CD4-positive, CD25-positive, alpha-beta regulatory T cell (primary cell): ENCODE measurements at regions not wholly inside any gene's neighbourhood (a gene's known extent, or its start where the extent isn't known, plus 50 kb on each side); places are given as distances from the start of the nearest gene placed in this dataset.

Experiments used
- ATAC-seq, 2 donors: fragments of 150-1000 bp; cut with Tn5 transposase; one replicate each; pipeline ENCODE4 v1.10.0; 2021; ENCODE audit warnings: low read depth in 2 of 2, moderate number of reproducible peaks in 2 of 2, moderate library complexity in 1 of 2
- DNase-seq, 3 donors: peaks; one replicate each; pipeline versions ENCODE4 v3.0.0 to v3.0.0-alpha.2; 2012 to 2022; ENCODE audit warnings: mixed read lengths in 1 of 3
- H3K27ac ChIP-seq: one replicate; pipeline ENCODE4 v1.7.0; 2013; ENCODE audit warnings: mild to moderate bottlenecking, low read length; ENCODE audit not compliant: insufficient read depth, poor library complexity, severe bottlenecking
- H3K27me3 ChIP-seq: one replicate; pipeline ENCODE4 v1.7.0; 2013; ENCODE audit warnings: low read length; ENCODE audit not compliant: control insufficient read depth, insufficient read depth
- H3K36me3 ChIP-seq: one replicate; pipeline ENCODE4 v1.7.0; 2013; ENCODE audit warnings: mild to moderate bottlenecking, low read length, moderate library complexity; ENCODE audit not compliant: control insufficient read depth, insufficient read depth
- H3K4me1 ChIP-seq: 2 replicates; pipeline ENCODE4 v1.7.0; 2013; ENCODE audit warnings: mild to moderate bottlenecking, low read length; ENCODE audit not compliant: insufficient read depth, control insufficient read depth, poor library complexity, severe bottlenecking
- H3K4me3 ChIP-seq: one replicate; pipeline ENCODE4 v1.7.0; 2013; ENCODE audit warnings: low read depth, mild to moderate bottlenecking, low read length, moderate library complexity
- H3K9me3 ChIP-seq, 2 experiments: 1 replicate in 1 of 2; 2 replicates in 1 of 2; pipeline ENCODE4 v1.7.0; 2013; ENCODE audit warnings: low read length in 2 of 2, mild to moderate bottlenecking in 1 of 2, moderate library complexity in 1 of 2; ENCODE audit not compliant: control insufficient read depth in 2 of 2
- H3K27ac Mint-ChIP-seq, 3 donors: one replicate each; pipeline ENCODE4 v1.8.0; 2020 to 2022; ENCODE audit warnings: mild to moderate bottlenecking in 3 of 3, mixed read lengths in 3 of 3, moderate library complexity in 2 of 3
- H3K27me3 Mint-ChIP-seq: one replicate; pipeline ENCODE4 v1.8.0; 2022; ENCODE audit warnings: mild to moderate bottlenecking, mixed read lengths
- H3K36me3 Mint-ChIP-seq: one replicate; pipeline ENCODE4 v1.8.0; 2020; ENCODE audit warnings: mixed read lengths
- H3K4me1 Mint-ChIP-seq, 4 donors: one replicate each; pipeline ENCODE4 v1.8.0; 2020 to 2022; ENCODE audit warnings: mixed read lengths in 4 of 4, mild to moderate bottlenecking in 1 of 4
- H3K4me3 Mint-ChIP-seq, 4 donors: one replicate each; pipeline ENCODE4 v1.8.0; 2020 to 2022; ENCODE audit warnings: mild to moderate bottlenecking in 4 of 4, mixed read lengths in 4 of 4, moderate library complexity in 3 of 4
- H3K9me3 Mint-ChIP-seq, 7 donors: one replicate each; pipeline ENCODE4 v1.8.0; 2020 to 2022; ENCODE audit warnings: mixed read lengths in 7 of 7, mild to moderate bottlenecking in 3 of 7, moderate library complexity in 2 of 7

- H3K9me3 ChIP-seq: peaks cover 0 to 3% of the 10 kb centered on the region in 2 experiments
- H3K36me3 Mint-ChIP-seq: no peaks in the 10 kb centered on the region
- DNase-seq: no peak
- no peak for ATAC-seq
- no peaks in the 10 kb centered on the region for H3K4me1 Mint-ChIP-seq
- no peak overlapping the region for H3K4me3 ChIP-seq
- no peak overlapping the region for H3K27ac ChIP-seq
- H3K4me3 Mint-ChIP-seq: no peak overlapping the region
- H3K27me3 Mint-ChIP-seq: peaks cover 32% of the 10 kb centered on the region
- H3K27ac Mint-ChIP-seq: no peak overlapping the region
- H3K27me3 ChIP-seq: peaks cover 15% of the 10 kb centered on the region
- no peaks in the 10 kb centered on the region for H3K4me1 ChIP-seq
- no peaks in the 10 kb centered on the region for H3K36me3 ChIP-seq
- H3K9me3 Mint-ChIP-seq: peaks cover 0 to 5% (median 2%) of the 10 kb centered on the region in 7 donors
Measured at GRCh38 chr2:239781454-239781853, 243.7 kb downstream of the NDUFA10 start.

- no peaks in the 10 kb centered on the region for H3K36me3 Mint-ChIP-seq
- no peak overlapping the region for H3K4me3 ChIP-seq
- H3K27me3 ChIP-seq: peaks cover 11% of the 10 kb centered on the region
- no peak overlapping the region for H3K27ac ChIP-seq
- peaks cover 0 to 3% (median 0%) of the 10 kb centered on the region in 7 donors for H3K9me3 Mint-ChIP-seq
- H3K36me3 ChIP-seq: no peaks in the 10 kb centered on the region
- H3K4me1 ChIP-seq: no peaks in the 10 kb centered on the region
- no peaks in the 10 kb centered on the region for H3K4me1 Mint-ChIP-seq
- H3K4me3 Mint-ChIP-seq: no peak overlapping the region
- no peak for DNase-seq
- no peak for ATAC-seq
- H3K27me3 Mint-ChIP-seq: peaks cover 24% of the 10 kb centered on the region
- H3K9me3 ChIP-seq: no peaks in the 10 kb centered on the region
- H3K27ac Mint-ChIP-seq: no peak overlapping the region
Measured at GRCh38 chr2:239780236-239780994, 244.7 kb downstream of the NDUFA10 start.

DNA sequence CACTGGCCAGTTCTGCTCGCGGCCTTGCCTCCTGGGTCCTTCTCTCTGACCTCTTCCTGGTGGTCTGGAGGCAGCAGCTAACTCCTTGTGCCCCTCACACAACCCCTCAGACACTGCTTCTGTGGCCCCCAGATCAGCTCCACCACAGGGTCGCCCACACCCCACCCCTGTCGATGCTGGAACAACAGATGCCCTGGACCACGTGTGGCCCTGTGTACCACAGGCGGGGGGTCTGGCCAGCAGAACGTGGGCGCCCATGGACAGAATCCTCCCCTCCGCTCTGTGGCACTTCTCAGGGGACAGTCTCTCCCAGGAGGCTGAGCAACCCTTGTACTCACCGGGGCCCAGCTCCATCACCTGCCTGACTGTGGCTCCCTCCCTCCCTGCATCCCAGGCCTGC lies 245.6 kb downstream of the NDUFA10 start:
- no peaks in the 10 kb centered on the region for H3K36me3 ChIP-seq
- ATAC-seq (no peak), DNase-seq (no peak)
- peak overlapping the region in 1 of 4 donors; percentile 66 for H3K4me3 Mint-ChIP-seq
- H3K27ac ChIP-seq: no peak overlapping the region
- no peak overlapping the region for H3K4me3 ChIP-seq
- no peak overlapping the region for H3K27ac Mint-ChIP-seq
- peaks cover 6% of the 10 kb centered on the region for H3K27me3 ChIP-seq
- H3K27me3 Mint-ChIP-seq: peaks cover 20% of the 10 kb centered on the region
- H3K4me1 Mint-ChIP-seq: no peaks in the 10 kb centered on the region
- no peaks in the 10 kb centered on the region for H3K9me3 ChIP-seq
- H3K4me1 ChIP-seq: no peaks in the 10 kb centered on the region
- H3K36me3 Mint-ChIP-seq: no peaks in the 10 kb centered on the region
- peaks cover 0 to 3% (median 0%) of the 10 kb centered on the region in 7 donors for H3K9me3 Mint-ChIP-seq

DNA sequence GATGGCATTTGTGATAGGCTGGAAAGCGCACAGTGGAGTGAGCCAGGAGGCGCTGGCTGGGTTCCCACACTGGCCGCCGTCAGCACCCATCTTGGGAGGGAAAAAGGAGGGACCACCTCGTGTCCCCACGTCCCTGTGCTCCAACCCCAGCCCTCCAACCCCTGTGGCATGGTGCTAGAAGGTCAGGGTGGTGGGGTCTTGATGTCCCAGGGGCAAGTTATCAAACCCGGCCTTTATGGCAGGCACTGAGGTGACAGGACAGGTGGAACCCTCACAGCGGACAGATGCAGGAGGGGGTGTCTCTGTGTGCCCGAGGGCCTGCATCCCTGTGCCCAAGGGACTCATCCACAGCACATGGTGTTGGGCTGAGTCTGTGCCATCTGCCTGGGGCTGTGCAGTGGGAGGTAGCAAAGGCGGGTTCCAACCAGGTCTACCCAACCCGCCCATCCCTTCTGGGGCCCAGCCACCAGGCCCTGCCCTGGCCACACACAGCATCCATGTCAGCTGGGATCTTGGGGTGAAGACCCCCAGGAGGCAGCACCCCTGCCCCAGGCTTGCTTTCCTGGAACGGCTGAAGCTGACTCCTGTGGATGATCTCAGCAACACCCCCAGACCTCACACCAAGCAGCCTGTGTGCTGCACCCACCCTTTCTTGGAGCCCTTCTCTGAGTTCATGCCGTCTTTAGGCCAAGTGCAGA lies 246.1 kb downstream of the NDUFA10 start:
- Histone ChIP-seq H3K36me3 (no peaks in the 10 kb centered on the region), H3K27ac (no peak overlapping the region), H3K27me3 (peaks cover 4% of the 10 kb centered on the region), H3K9me3 (no peaks in the 10 kb centered on the region), H3K4me3 (no peak overlapping the region), H3K4me1 (no peaks in the 10 kb centered on the region)
- peaks cover 25% of the 10 kb centered on the region for H3K27me3 Mint-ChIP-seq
- ATAC-seq: no peak
- H3K4me3 Mint-ChIP-seq: no peak overlapping the region
- H3K4me1 Mint-ChIP-seq: no peaks in the 10 kb centered on the region
- peaks cover 0 to 3% (median 0%) of the 10 kb centered on the region in 7 donors for H3K9me3 Mint-ChIP-seq
- no peak for DNase-seq
- no peak overlapping the region for H3K27ac Mint-ChIP-seq
- H3K36me3 Mint-ChIP-seq: no peaks in the 10 kb centered on the region

GRCh38 chr2:239778042-239778851 lies 246.9 kb downstream of the NDUFA10 start:
- peaks cover 0 to 4% (median 0%) of the 10 kb centered on the region in 7 donors for H3K9me3 Mint-ChIP-seq
- DNase-seq: no peak

GRCh38 chr2:239777219-239777618 lies 247.9 kb downstream of the NDUFA10 start:
- Mint-ChIP-seq H3K4me1 (no peaks in the 10 kb centered on the region), H3K4me3 (no peak overlapping the region), H3K27ac (no peak overlapping the region), H3K27me3 (peaks cover 25% of the 10 kb centered on the region), H3K9me3 (peaks cover 0 to 10% (median 2%) of the 10 kb centered on the region in 7 donors), H3K36me3 (no peaks in the 10 kb centered on the region)
- DNase-seq (no peak), ATAC-seq (no peak)
- no peaks in the 10 kb centered on the region for H3K4me1 ChIP-seq
- no peak overlapping the region for H3K4me3 ChIP-seq
- H3K27me3 ChIP-seq: no peaks in the 10 kb centered on the region
- no peak overlapping the region for H3K27ac ChIP-seq
- no peaks in the 10 kb centered on the region for H3K9me3 ChIP-seq
- H3K36me3 ChIP-seq: no peaks in the 10 kb centered on the region

More at GRCh38 chr2:239778042-239778851, 246.9 kb downstream of the NDUFA10 start:
- Mint-ChIP-seq H3K27me3 (peaks cover 25% of the 10 kb centered on the region), H3K4me1 (no peaks in the 10 kb centered on the region), H3K4me3 (no peak overlapping the region), H3K27ac (no peak overlapping the region), H3K36me3 (no peaks in the 10 kb centered on the region)
- Histone ChIP-seq H3K36me3 (no peaks in the 10 kb centered on the region), H3K27me3 (peaks cover 3% of the 10 kb centered on the region), H3K4me1 (no peaks in the 10 kb centered on the region), H3K4me3 (no peak overlapping the region), H3K9me3 (no peaks in the 10 kb centered on the region), H3K27ac (no peak overlapping the region)
- no peak for ATAC-seq

- peaks cover 0 to 10% (median 3%) of the 10 kb centered on the region in 7 donors for H3K9me3 Mint-ChIP-seq
- ATAC-seq (no peak), DNase-seq (no peak)
- no peaks in the 10 kb centered on the region for H3K4me1 Mint-ChIP-seq
- Histone ChIP-seq H3K4me1 (no peaks in the 10 kb centered on the region), H3K27me3 (no peaks in the 10 kb centered on the region), H3K9me3 (peaks cover 4 to 6% of the 10 kb centered on the region in 2 experiments), H3K36me3 (no peaks in the 10 kb centered on the region), H3K4me3 (no peak overlapping the region), H3K27ac (no peak overlapping the region)
- no peaks in the 10 kb centered on the region for H3K36me3 Mint-ChIP-seq
- H3K27me3 Mint-ChIP-seq: peaks cover 24% of the 10 kb centered on the region
- H3K27ac Mint-ChIP-seq: no peak overlapping the region
- no peak overlapping the region for H3K4me3 Mint-ChIP-seq
Measured at GRCh38 chr2:239776436-239777005, 248.6 kb downstream of the NDUFA10 start.
